Hepatocyte (in vitro differentiated cells): ENCODE measurements at regions not wholly inside any gene's neighbourhood (a gene's known extent, or its start where the extent isn't known, plus 50 kb on each side); places are given as distances from the start of the nearest gene placed in this dataset.

Experiments used
- DNase-seq: peaks from one replicate; pipeline ENCODE4 v3.0.0-alpha.2; 2016; ENCODE audit warnings: low spot score
- H2AFZ ChIP-seq: fragments of 200-600 bp; sonication (generic); 2 replicates; pipeline ENCODE4 v1.6.0; 2016; ENCODE audit warnings: antibody characterized with exemption, mild to moderate bottlenecking
- H3K27ac ChIP-seq: fragments of 200-600 bp; sonication (generic); 2 replicates; pipeline ENCODE4 v1.5.1; 2016; ENCODE audit warnings: mild to moderate bottlenecking
- H3K27me3 ChIP-seq: fragments of 200-600 bp; sonication (generic); 2 replicates; pipeline ENCODE4 v1.6.1; 2016
- H3K36me3 ChIP-seq: fragments of 200-600 bp; sonication (generic); replicated peaks from 2 replicates; pipeline ENCODE4 v1.5.1; 2016; ENCODE audit warnings: low read depth; ENCODE audit not compliant: insufficient read depth
- H3K4me1 ChIP-seq: fragments of 200-600 bp; sonication (generic); 2 replicates; pipeline ENCODE4 v1.5.1; 2016; ENCODE audit warnings: mild to moderate bottlenecking, moderate library complexity; ENCODE audit not compliant: insufficient read depth
- H3K4me2 ChIP-seq: fragments of 200-600 bp; sonication (generic); 2 replicates; pipeline ENCODE4 v1.6.0; 2016
- H3K4me3 ChIP-seq: fragments of 200-600 bp; sonication (generic); 2 replicates; pipeline ENCODE4 v1.5.1; 2016; ENCODE audit warnings: mild to moderate bottlenecking
- H3K79me2 ChIP-seq: fragments of 200-600 bp; sonication (generic); 2 replicates; pipeline ENCODE4 v1.6.0; 2017; ENCODE audit warnings: mild to moderate bottlenecking
- H3K9me2 ChIP-seq: fragments of 200-600 bp; sonication (generic); replicated peaks from 2 replicates; pipeline ENCODE4 v1.6.0; 2017; ENCODE audit warnings: mild to moderate bottlenecking; ENCODE audit not compliant: insufficient read depth
- H3K9me3 ChIP-seq: fragments of 200-600 bp; sonication (generic); 2 replicates; pipeline ENCODE4 v1.5.1; 2016; ENCODE audit warnings: low read depth, mild to moderate bottlenecking
- H4K20me1 ChIP-seq: fragments of 200-600 bp; sonication (generic); 2 replicates; pipeline ENCODE4 v1.6.0; 2016; ENCODE audit warnings: mild to moderate bottlenecking; ENCODE audit not compliant: insufficient read depth, poor library complexity, severe bottlenecking
- EZH2 ChIP-seq: fragments of 200-600 bp; sonication (generic); IDR thresholded peaks from 2 replicates; pipeline ENCODE4 v1.6.1; 2016; ENCODE audit warnings: antibody characterized with exemption, mild to moderate bottlenecking, borderline replicate concordance
- EZH2phosphoT487 ChIP-seq: fragments of 200-600 bp; sonication (generic); IDR thresholded peaks from one replicate; pipeline ENCODE4 v1.6.1; 2018; ENCODE audit warnings: antibody characterized with exemption, mild to moderate bottlenecking, low read depth, moderate library complexity; ENCODE audit not compliant: unreplicated experiment, severe bottlenecking
- WGBS: methylation state at CpG from one replicate; pipeline ENCODE4 v1.1.6; 2016; ENCODE audit warnings: low lambda C conversion rate; ENCODE audit errors: missing lambda C conversion rate; 5-methylcytosine and 5-hydroxymethylcytosine counted together
- TF ChIP-seq, protein P1 (sequence below): fragments of 200-600 bp; sonication (generic); IDR thresholded peaks from 2 replicates; pipeline ENCODE4 v1.5.1; 2016; ENCODE audit warnings: antibody characterized with exemption, mild to moderate bottlenecking; ENCODE audit not compliant: poor library complexity

DNA sequence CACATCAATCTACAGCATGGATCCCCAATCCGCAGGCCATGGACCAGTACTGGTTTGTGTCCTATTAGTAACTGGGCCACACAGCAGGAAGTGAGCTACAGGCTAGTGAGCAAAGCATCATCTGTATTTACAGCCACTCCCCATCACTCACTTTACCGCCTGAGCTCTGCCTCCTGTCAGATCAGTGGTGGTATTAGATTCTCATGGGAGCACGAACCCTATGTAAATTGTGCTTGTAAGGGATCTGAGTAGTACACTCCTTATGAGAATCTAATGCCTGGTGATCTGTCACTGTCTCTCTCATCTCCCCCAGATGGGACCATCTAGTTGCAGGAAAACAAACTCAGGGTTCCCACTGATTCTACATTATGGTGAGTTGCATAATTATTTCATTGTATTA, 212.7 kb upstream of the FAM174A start:
- Histone ChIP-seq H3K27ac (no peak overlapping the region), H2AFZ (no peak overlapping the region), H3K4me2 (no peak overlapping the region), H3K27me3 (no peaks in the 10 kb centered on the region), H3K9me2 (no peaks in the 10 kb centered on the region), H3K36me3 (no peaks in the 10 kb centered on the region), H3K79me2 (no peaks in the 10 kb centered on the region), H4K20me1 (no peaks in the 10 kb centered on the region), H3K9me3 (no peaks in the 10 kb centered on the region), H3K4me1 (no peaks in the 10 kb centered on the region), H3K4me3 (no peak overlapping the region)
- no peak for DNase-seq
- 74% methylated on average over 3 of the region's 3 CpGs for WGBS
- TF ChIP-seq EZH2 (no peak), EZH2phosphoT487 (no peak)
- TF ChIP-seq, protein P1, sequence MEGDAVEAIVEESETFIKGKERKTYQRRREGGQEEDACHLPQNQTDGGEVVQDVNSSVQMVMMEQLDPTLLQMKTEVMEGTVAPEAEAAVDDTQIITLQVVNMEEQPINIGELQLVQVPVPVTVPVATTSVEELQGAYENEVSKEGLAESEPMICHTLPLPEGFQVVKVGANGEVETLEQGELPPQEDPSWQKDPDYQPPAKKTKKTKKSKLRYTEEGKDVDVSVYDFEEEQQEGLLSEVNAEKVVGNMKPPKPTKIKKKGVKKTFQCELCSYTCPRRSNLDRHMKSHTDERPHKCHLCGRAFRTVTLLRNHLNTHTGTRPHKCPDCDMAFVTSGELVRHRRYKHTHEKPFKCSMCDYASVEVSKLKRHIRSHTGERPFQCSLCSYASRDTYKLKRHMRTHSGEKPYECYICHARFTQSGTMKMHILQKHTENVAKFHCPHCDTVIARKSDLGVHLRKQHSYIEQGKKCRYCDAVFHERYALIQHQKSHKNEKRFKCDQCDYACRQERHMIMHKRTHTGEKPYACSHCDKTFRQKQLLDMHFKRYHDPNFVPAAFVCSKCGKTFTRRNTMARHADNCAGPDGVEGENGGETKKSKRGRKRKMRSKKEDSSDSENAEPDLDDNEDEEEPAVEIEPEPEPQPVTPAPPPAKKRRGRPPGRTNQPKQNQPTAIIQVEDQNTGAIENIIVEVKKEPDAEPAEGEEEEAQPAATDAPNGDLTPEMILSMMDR = no peak

DNA sequence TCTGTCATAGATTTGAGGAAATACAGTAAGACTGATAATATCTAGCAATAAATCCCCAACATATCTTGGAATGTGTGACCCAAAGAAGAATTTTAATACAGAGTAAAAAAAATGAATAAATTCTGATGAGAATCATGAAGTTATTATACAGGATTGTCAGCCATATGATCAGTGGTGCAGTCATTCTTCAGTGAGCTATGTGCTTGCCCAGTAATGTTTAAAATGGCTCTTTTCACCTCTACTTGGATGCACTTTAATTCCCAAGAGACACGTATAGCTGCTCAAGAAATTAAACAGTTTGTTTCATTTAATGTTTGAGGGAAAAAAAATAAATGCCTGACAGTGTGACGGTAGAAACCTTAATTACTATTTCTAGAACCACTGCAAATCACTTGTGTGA, 215.3 kb upstream of the FAM174A start:
- Histone ChIP-seq H3K9me2 (no peaks in the 10 kb centered on the region), H4K20me1 (no peaks in the 10 kb centered on the region), H3K27ac (no peak overlapping the region), H3K4me1 (no peaks in the 10 kb centered on the region), H3K9me3 (no peaks in the 10 kb centered on the region), H3K36me3 (no peaks in the 10 kb centered on the region), H3K79me2 (no peaks in the 10 kb centered on the region), H3K4me2 (no peak overlapping the region), H2AFZ (no peak overlapping the region), H3K4me3 (no peak overlapping the region), H3K27me3 (no peaks in the 10 kb centered on the region)
- WGBS = 71% methylated on average over 2 of the region's 2 CpGs
- no peak for TF ChIP-seq EZH2phosphoT487
- no peak for TF ChIP-seq EZH2
- TF ChIP-seq, protein P1 = no peak
- no peak for DNase-seq

DNA sequence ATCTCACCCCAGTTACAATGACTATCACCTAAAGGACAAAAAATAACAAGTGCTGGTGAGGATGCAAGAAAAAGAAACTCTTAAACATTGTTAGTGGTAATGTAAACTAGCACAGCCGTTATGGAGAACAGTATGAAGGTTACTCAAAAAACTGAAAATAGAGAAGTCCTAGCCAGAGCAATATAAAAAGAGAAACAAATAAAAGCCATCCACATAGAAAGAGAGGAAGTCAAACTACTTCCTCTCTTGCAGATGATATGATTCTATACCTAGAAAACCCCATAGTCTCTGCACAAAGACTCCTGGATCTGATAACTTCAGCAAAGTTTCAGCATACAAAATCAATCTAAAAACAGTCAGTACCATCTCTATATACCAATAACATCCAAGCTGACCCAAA, 221.5 kb upstream of the FAM174A start:
- H3K36me3 ChIP-seq = no peaks in the 10 kb centered on the region
- TF ChIP-seq, protein P1 = no peak
- TF ChIP-seq EZH2 (no peak), EZH2phosphoT487 (no peak)
- H3K27me3 ChIP-seq = no peaks in the 10 kb centered on the region
- H3K4me3 ChIP-seq = no peak overlapping the region
- H4K20me1 ChIP-seq = no peaks in the 10 kb centered on the region
- H2AFZ ChIP-seq = no peak overlapping the region
- no peak overlapping the region for H3K27ac ChIP-seq
- no peak overlapping the region for H3K4me2 ChIP-seq
- no peaks in the 10 kb centered on the region for H3K79me2 ChIP-seq
- H3K4me1 ChIP-seq = no peaks in the 10 kb centered on the region
- no peaks in the 10 kb centered on the region for H3K9me2 ChIP-seq
- no peaks in the 10 kb centered on the region for H3K9me3 ChIP-seq
- WGBS = 81% methylated on average over 1 of the region's 1 CpG
- DNase-seq = no peak

DNA sequence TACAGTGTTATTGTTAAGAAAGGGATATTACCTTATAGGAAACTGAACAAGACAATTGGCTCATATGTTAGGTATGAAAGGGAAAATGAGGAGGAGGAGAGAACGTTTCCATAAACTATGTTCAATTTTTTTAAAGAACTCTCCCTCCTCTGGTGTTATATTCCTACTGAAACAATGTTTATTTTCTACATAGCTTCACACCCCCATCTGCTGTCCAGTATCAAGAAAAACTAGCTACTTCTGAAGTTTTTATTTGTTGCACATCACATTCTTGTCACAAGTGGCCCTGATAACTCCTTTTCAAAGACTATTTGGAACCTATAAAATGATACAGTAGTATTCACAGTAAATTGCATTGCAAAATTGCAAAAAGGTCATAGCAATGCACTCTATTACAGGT, 223.4 kb upstream of the FAM174A start:
- H3K4me1 ChIP-seq = no peaks in the 10 kb centered on the region
- H3K4me3 ChIP-seq = no peak overlapping the region
- H3K9me2 ChIP-seq = no peaks in the 10 kb centered on the region
- no peaks in the 10 kb centered on the region for H3K9me3 ChIP-seq
- no peaks in the 10 kb centered on the region for H3K27me3 ChIP-seq
- H3K27ac ChIP-seq = no peak overlapping the region
- TF ChIP-seq, protein P1 = peak; percentile 4
- no peak for TF ChIP-seq EZH2phosphoT487
- DNase-seq = no peak
- no peaks in the 10 kb centered on the region for H3K36me3 ChIP-seq
- no peaks in the 10 kb centered on the region for H4K20me1 ChIP-seq
- no peak overlapping the region for H3K4me2 ChIP-seq
- no peaks in the 10 kb centered on the region for H3K79me2 ChIP-seq
- no peak overlapping the region for H2AFZ ChIP-seq
- 36% methylated on average over 1 of the region's 1 CpG for WGBS
